HG03039 (cell line): ENCODE measurements at regions not wholly inside any gene's neighbourhood (a gene's known extent, or its start where the extent isn't known, plus 50 kb on each side); places are given as distances from the start of the nearest gene placed in this dataset.

ENCODE experiments used
- ATAC-seq: cut with Tn5 transposase; IDR thresholded peaks from one replicate; pipeline ENCODE4 v1.9.1; 2021; ENCODE audit warnings: mild to moderate bottlenecking, moderate library complexity; ENCODE audit not compliant: unreplicated experiment

- ATAC-seq: no peak
These were observed 208.3 kb downstream of the GXYLT1 start for GRCh38 chr12:41936333-41936732.

- no peak for ATAC-seq
These were observed 208.8 kb downstream of the GXYLT1 start for GRCh38 chr12:41935911-41936310.

- ATAC-seq: no peak
These were observed 212.1 kb downstream of the GXYLT1 start for GRCh38 chr12:41932470-41932991.

- ATAC-seq: no peak
These were observed 213.7 kb downstream of the GXYLT1 start for GRCh38 chr12:41930866-41931437.

GRCh38 chr12:41924111-41924510 is 220.6 kb downstream of the GXYLT1 start:
- no peak for ATAC-seq

- ATAC-seq: no peak
These were observed 221.3 kb downstream of the GXYLT1 start for GRCh38 chr12:41923351-41923750.

GRCh38 chr12:41920355-41920754 is 224.3 kb downstream of the GXYLT1 start:
- ATAC-seq: no peak

GRCh38 chr12:41919526-41920261 is 225.0 kb downstream of the GXYLT1 start:
- ATAC-seq: no peak

- ATAC-seq: no peak
These were observed 225.6 kb downstream of the GXYLT1 start for GRCh38 chr12:41919048-41919447.

GRCh38 chr12:41917938-41918341 is 226.7 kb downstream of the GXYLT1 start:
- ATAC-seq: no peak

- no peak for ATAC-seq
These were observed 227.5 kb downstream of the GXYLT1 start for GRCh38 chr12:41917181-41917580.

GRCh38 chr12:41910578-41911320 is 233.9 kb downstream of the GXYLT1 start:
- no peak for ATAC-seq

GRCh38 chr12:41908206-41908605 is 236.5 kb downstream of the GXYLT1 start:
- ATAC-seq: no peak

GRCh38 chr12:41907550-41907949 is 237.1 kb downstream of the GXYLT1 start:
- ATAC-seq: no peak

- ATAC-seq: no peak
These were observed 237.7 kb downstream of the GXYLT1 start for GRCh38 chr12:41907021-41907420.

GRCh38 chr12:41905759-41906297 is 238.8 kb downstream of the GXYLT1 start:
- no peak for ATAC-seq

GRCh38 chr12:41905073-41905758 is 239.5 kb downstream of the GXYLT1 start:
- ATAC-seq: no peak

GRCh38 chr12:41904041-41904440 is 240.6 kb downstream of the GXYLT1 start:
- ATAC-seq: no peak

GRCh38 chr12:41903014-41903708 is 241.5 kb downstream of the GXYLT1 start:
- ATAC-seq: no peak

- ATAC-seq: no peak
These were observed 245.1 kb downstream of the GXYLT1 start for GRCh38 chr12:41899577-41899976.
